ENCODE measurements at regions not wholly inside any gene's neighbourhood (a gene's known extent, or its start where the extent isn't known, plus 50 kb on each side); places are given as distances from the start of the nearest gene placed in this dataset.
A peak's percentile ranks its signal among the peaks of the same experiment; 100 is the strongest.

- H4K5ac ChIP-seq (ENCODE audit: insufficient read length, low read depth, low read length), result no peak overlapping the region
- FAIRE-seq (no peak), DNase-seq (ENCODE audit: low read depth in 1 of 2, low spot score in 2 of 2) (no peak)
- no peak overlapping the region for H3K9ac ChIP-seq (replicated peaks in 1 of 4; ENCODE audit: extremely low read depth in 1 of 4, low read depth in 3 of 4, low read length in 3 of 4)
- H4K20me1 ChIP-seq (replicated peaks in 1 of 2; ENCODE audit: control insufficient read depth in 1 of 2, insufficient read depth in 2 of 2, low read length in 2 of 2), result no peaks in the 10 kb centered on the region
- H3K79me1 ChIP-seq (ENCODE audit: low read depth, low read length), result no peaks in the 10 kb centered on the region
- H4K8ac ChIP-seq (ENCODE audit: extremely low read depth, insufficient read depth, low read length), result no peak overlapping the region
- H3K27me3 ChIP-seq (replicated peaks in 1 of 4; ENCODE audit: control insufficient read depth in 3 of 4, extremely low read depth in 1 of 4, insufficient read depth in 3 of 4, low read length in 3 of 4), result peaks cover 0 to 3% (median 1%) of the 10 kb centered on the region in 4 experiments; a peak in 3 of 7 replicates
- 58% methylated on average over 16 of the region's 16 CpGs; no CpG with 5 or more reads in 1 of the 2 experiments for WGBS, 2 experiments (ENCODE audit: extremely low coverage in 1 of 2, insufficient coverage in 1 of 2, insufficient read length in 1 of 2, insufficient replicate concordance in 2 of 2, low coverage in 1 of 2, low lambda C conversion rate in 2 of 2, missing lambda C conversion rate in 1 of 2)
- no peak overlapping the region for H2BK20ac ChIP-seq (ENCODE audit: low read length)
- 0 out of 4 replicates have a peak overlapping the region, but pooled peaks of 1 of the 2 experiments have one; percentile 11 for H3K4me2 ChIP-seq (ENCODE audit: insufficient read depth in 1 of 2, low read depth in 2 of 2, low read length in 2 of 2)
- no peak overlapping the region for H2AK5ac ChIP-seq (ENCODE audit: low read depth, low read length)
- H3K4me3 ChIP-seq (ENCODE audit: extremely low read depth in 1 of 4, insufficient read depth in 2 of 4, low read depth in 3 of 4, low read length in 4 of 4), result no peak overlapping the region
- H2BK120ac ChIP-seq (replicated peaks; ENCODE audit: low read depth, low read length), result no peak overlapping the region
- H3K4ac ChIP-seq (replicated peaks; ENCODE audit: insufficient read length, low read depth, low read length), result no peak overlapping the region
- no peaks in the 10 kb centered on the region for H3K36me3 ChIP-seq (ENCODE audit: control insufficient read depth in 2 of 4, insufficient read depth in 4 of 4, low read length in 3 of 4)
- peaks cover 0 to 2% of the 10 kb centered on the region in 2 experiments; a peak in 2 of 4 replicates for H3K9me3 ChIP-seq (ENCODE audit: insufficient read depth in 2 of 2, low read depth in 1 of 2, low read length in 1 of 2)
- no peak overlapping the region for H3K23ac ChIP-seq (ENCODE audit: insufficient read length)
- H3K4me1 ChIP-seq (replicated peaks in 1 of 4; ENCODE audit: control insufficient read depth in 3 of 4, insufficient read depth in 4 of 4, low read length in 3 of 4), result peaks cover 0 to 2% (median 0%) of the 10 kb centered on the region in 4 experiments; a peak in 2 of 7 replicates
- no peaks in the 10 kb centered on the region; a peak in 1 of 4 replicates for H3K79me2 ChIP-seq (ENCODE audit: control insufficient read depth in 1 of 2, insufficient read depth in 2 of 2, low read length in 2 of 2)
- CTCF ChIA-PET (ENCODE audit: partially characterized antibody), result no interaction called here
- H2BK12ac ChIP-seq (ENCODE audit: low read depth, low read length), result no peak overlapping the region
- H4K91ac ChIP-seq (replicated peaks; ENCODE audit: insufficient read length, low read length), result no peak overlapping the region
- peaks cover 5% of the 10 kb centered on the region for H3K23me2 ChIP-seq (ENCODE audit: low read depth, low read length)
- H3K27ac ChIP-seq (ENCODE audit: low read depth, low read length), result no peak overlapping the region
- POLR2A ChIA-PET (ENCODE audit: partially characterized antibody), result no interaction called here
- H2AFZ ChIP-seq (ENCODE audit: low read length), result no peak overlapping the region
- H2BK5ac ChIP-seq (ENCODE audit: low read depth, low read length), result no peak overlapping the region
- no peak overlapping the region for H3K18ac ChIP-seq (ENCODE audit: extremely low read depth, low read length)
- H3K56ac ChIP-seq (replicated peaks; ENCODE audit: insufficient read length, low read depth, low read length), result no peak overlapping the region
- H3K14ac ChIP-seq (ENCODE audit: insufficient read length), result no peak overlapping the region
- no peak overlapping the region for H2BK15ac ChIP-seq (ENCODE audit: low read length)
- no peak for TF ChIP-seq SP2 (IDR thresholded peaks at IDR 0.05; ENCODE audit: low read length)
- TF ChIP-seq CREB1 (IDR thresholded peaks at IDR 0.05), result no peak
- TF ChIP-seq MAX (IDR thresholded peaks at IDR 0.05), result no peak
- no peak for TF ChIP-seq HDAC6 (IDR thresholded peaks at IDR 0.05; ENCODE audit: low read depth, low read length)
- TF ChIP-seq ATF3 (IDR thresholded peaks at IDR 0.05; ENCODE audit: insufficient read depth, low read depth, low read length), result no peak
- no peak for TF ChIP-seq RNF2 (IDR thresholded peaks at IDR 0.05; ENCODE audit: borderline replicate concordance, low read depth, low read length, missing control alignments, poor library complexity, severe bottlenecking)
- no peak for TF ChIP-seq RBBP5 (IDR thresholded peaks at IDR 0.05; ENCODE audit: borderline replicate concordance, low read depth, low read length)
- no peak for TF ChIP-seq PHF8 (conservative IDR thresholded peaks at IDR 0.05; ENCODE audit: low read depth, low read length)
- TF ChIP-seq SIRT6 (IDR thresholded peaks at IDR 0.05; ENCODE audit: low read length), result no peak
- no peak for TF ChIP-seq BACH1 (IDR thresholded peaks at IDR 0.05; ENCODE audit: low read length)
- no peak for TF ChIP-seq MAFK (IDR thresholded peaks at IDR 0.05; ENCODE audit: low read depth, low read length)
- no peak for TF ChIP-seq CTBP2 (IDR thresholded peaks at IDR 0.05; ENCODE audit: borderline replicate concordance, insufficient read depth, insufficient read length, low read length)
- no peak for TF ChIP-seq NANOG (IDR thresholded peaks at IDR 0.05; ENCODE audit: insufficient read depth, low read depth, low read length, poor library complexity, severe bottlenecking)
Measured at GRCh38 chr13:112324116-112324515, 52.0 kb upstream of the SPACA7 start.
